ENCODE measurements at regions not wholly inside any gene's neighbourhood (a gene's known extent, or its start where the extent isn't known, plus 50 kb on each side); places are given as distances from the start of the nearest gene placed in this dataset.

DNA sequence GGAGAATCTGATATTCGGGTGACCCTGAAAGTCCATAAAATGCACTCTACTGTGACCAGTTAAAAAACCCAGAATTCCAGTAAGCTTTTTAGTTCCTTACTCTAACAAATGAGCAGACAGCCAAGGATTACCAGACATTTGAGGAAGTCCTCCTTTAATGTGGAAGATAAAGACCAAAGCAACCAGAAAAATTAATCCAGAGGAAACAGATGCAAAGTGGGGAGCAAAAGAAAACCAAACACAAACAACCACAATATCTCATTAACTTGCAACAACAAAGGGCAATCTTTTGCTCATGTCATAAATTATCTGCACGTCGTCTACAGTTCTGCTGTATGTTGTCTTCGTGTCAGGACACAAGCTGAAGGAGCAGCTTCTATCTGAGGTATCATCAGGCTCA is 164.4 kb downstream of the PJA1 start:
- Histone ChIP-seq H3K4me3 (ENCODE audit: low read depth in 2 of 2, low read length in 2 of 2) (no peak overlapping the region), H3K27ac (ENCODE audit: low read length) (no peak overlapping the region), H3K36me3 (ENCODE audit: control insufficient read depth, insufficient read depth, low read length) (no peaks in the 10 kb centered on the region), H3K27me3 (ENCODE audit: control insufficient read depth, insufficient read depth, low read length) (no peaks in the 10 kb centered on the region), H3K9me3 (ENCODE audit: control insufficient read depth, insufficient read depth, low read depth, low read length) (no peaks in the 10 kb centered on the region), H3K4me1 (ENCODE audit: control insufficient read depth, insufficient read depth, low read length) (no peaks in the 10 kb centered on the region)
- no peak for TF ChIP-seq POLR2AphosphoS5 (IDR thresholded peaks at IDR 0.05; ENCODE audit: low read depth, low read length)
- no peak for TF ChIP-seq CTCF (IDR thresholded peaks at IDR 0.05)
- TF ChIP-seq SIN3A (IDR thresholded peaks at IDR 0.05; ENCODE audit: borderline replicate concordance, insufficient read depth, low read depth, low read length), result no peak
- TF ChIP-seq, protein P1, sequence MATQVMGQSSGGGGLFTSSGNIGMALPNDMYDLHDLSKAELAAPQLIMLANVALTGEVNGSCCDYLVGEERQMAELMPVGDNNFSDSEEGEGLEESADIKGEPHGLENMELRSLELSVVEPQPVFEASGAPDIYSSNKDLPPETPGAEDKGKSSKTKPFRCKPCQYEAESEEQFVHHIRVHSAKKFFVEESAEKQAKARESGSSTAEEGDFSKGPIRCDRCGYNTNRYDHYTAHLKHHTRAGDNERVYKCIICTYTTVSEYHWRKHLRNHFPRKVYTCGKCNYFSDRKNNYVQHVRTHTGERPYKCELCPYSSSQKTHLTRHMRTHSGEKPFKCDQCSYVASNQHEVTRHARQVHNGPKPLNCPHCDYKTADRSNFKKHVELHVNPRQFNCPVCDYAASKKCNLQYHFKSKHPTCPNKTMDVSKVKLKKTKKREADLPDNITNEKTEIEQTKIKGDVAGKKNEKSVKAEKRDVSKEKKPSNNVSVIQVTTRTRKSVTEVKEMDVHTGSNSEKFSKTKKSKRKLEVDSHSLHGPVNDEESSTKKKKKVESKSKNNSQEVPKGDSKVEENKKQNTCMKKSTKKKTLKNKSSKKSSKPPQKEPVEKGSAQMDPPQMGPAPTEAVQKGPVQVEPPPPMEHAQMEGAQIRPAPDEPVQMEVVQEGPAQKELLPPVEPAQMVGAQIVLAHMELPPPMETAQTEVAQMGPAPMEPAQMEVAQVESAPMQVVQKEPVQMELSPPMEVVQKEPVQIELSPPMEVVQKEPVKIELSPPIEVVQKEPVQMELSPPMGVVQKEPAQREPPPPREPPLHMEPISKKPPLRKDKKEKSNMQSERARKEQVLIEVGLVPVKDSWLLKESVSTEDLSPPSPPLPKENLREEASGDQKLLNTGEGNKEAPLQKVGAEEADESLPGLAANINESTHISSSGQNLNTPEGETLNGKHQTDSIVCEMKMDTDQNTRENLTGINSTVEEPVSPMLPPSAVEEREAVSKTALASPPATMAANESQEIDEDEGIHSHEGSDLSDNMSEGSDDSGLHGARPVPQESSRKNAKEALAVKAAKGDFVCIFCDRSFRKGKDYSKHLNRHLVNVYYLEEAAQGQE (IDR thresholded peaks at IDR 0.05; ENCODE audit: insufficient read depth in 1 of 2, low read depth in 2 of 2, low read length in 1 of 2), result no peak
- no peak for TF ChIP-seq TCF7L2 (IDR thresholded peaks at IDR 0.05; ENCODE audit: low read depth, low read length)
- intact Hi-C loops (cut with micrococcal nuclease; ENCODE audit: unreplicated experiment) (no loop called here), in situ Hi-C loops (cut with HindIII; ENCODE audit: low pct_unique_long_range_greater_than_20kb, low sequenced_read_pairs) (no loop called here)
- CTCF ChIA-PET, result no interaction called here
- no peak for ATAC-seq
- no peak for DNase-seq (ENCODE audit: low read depth, low spot score)
- BruUV-seq (replicated peaks), result no TSS peak
- POLR2A ChIA-PET, result no interaction called here

GRCh38 chrX:68999931-69000330 is 165.3 kb downstream of the PJA1 start:
- H3K27ac ChIP-seq (ENCODE audit: low read length), result no peak overlapping the region
- intact Hi-C loops (cut with micrococcal nuclease; ENCODE audit: unreplicated experiment) (no loop called here), in situ Hi-C loops (cut with HindIII; ENCODE audit: low pct_unique_long_range_greater_than_20kb, low sequenced_read_pairs) (no loop called here)
- no peaks in the 10 kb centered on the region for H3K27me3 ChIP-seq (ENCODE audit: control insufficient read depth, insufficient read depth, low read length)
- H3K36me3 ChIP-seq (ENCODE audit: control insufficient read depth, insufficient read depth, low read length), result no peaks in the 10 kb centered on the region
- ChIA-PET CTCF (no interaction called here), POLR2A (no interaction called here)
- BruUV-seq (replicated peaks), result no TSS peak
- no peaks in the 10 kb centered on the region for H3K9me3 ChIP-seq (ENCODE audit: control insufficient read depth, insufficient read depth, low read depth, low read length)
- no peak overlapping the region for H3K4me3 ChIP-seq (ENCODE audit: low read depth in 2 of 2, low read length in 2 of 2)
- DNase-seq (ENCODE audit: low read depth, low spot score), result no peak
- H3K4me1 ChIP-seq (ENCODE audit: control insufficient read depth, insufficient read depth, low read length), result no peaks in the 10 kb centered on the region
- no peak for ATAC-seq
- TF ChIP-seq CTCF (IDR thresholded peaks at IDR 0.05) (no peak), TCF7L2 (IDR thresholded peaks at IDR 0.05; ENCODE audit: low read depth, low read length) (no peak), POLR2AphosphoS5 (IDR thresholded peaks at IDR 0.05; ENCODE audit: low read depth, low read length) (no peak), SIN3A (IDR thresholded peaks at IDR 0.05; ENCODE audit: borderline replicate concordance, insufficient read depth, low read depth, low read length) (no peak)
- TF ChIP-seq, protein P1 (IDR thresholded peaks at IDR 0.05; ENCODE audit: insufficient read depth in 1 of 2, low read depth in 2 of 2, low read length in 1 of 2), result no peak
